Spinal cord (tissue), 9 donors: ENCODE measurements at regions not wholly inside any gene's neighbourhood (a gene's known extent, or its start where the extent isn't known, plus 50 kb on each side); places are given as distances from the start of the nearest gene placed in this dataset.

Source experiments
- DNase-seq, 6 donors: peaks; one replicate each; pipeline versions ENCODE4 v3.0.0 to v3.0.0-alpha.2; 2013 to 2015; ENCODE audit warnings: low spot score in 6 of 6, low read depth in 4 of 6
- H3K27ac ChIP-seq: one replicate; pipeline ENCODE4 v1.5.1; 2013; ENCODE audit warnings: low read depth, low read length, control low read depth
- H3K27me3 ChIP-seq: one replicate; pipeline ENCODE4 v1.6.1; 2013; ENCODE audit warnings: low read length; ENCODE audit not compliant: control insufficient read depth, insufficient read depth
- H3K36me3 ChIP-seq: one replicate; pipeline ENCODE4 v1.6.1; 2013; ENCODE audit warnings: low read length; ENCODE audit not compliant: control insufficient read depth, insufficient read depth
- H3K4me1 ChIP-seq: one replicate; pipeline ENCODE4 v1.6.1; 2013; ENCODE audit warnings: low read length; ENCODE audit not compliant: control insufficient read depth, insufficient read depth
- H3K4me3 ChIP-seq: one replicate; pipeline ENCODE4 v1.5.1; 2013; ENCODE audit warnings: low read depth, low read length, control low read depth
- H3K9me3 ChIP-seq: one replicate; pipeline ENCODE4 v1.6.1; 2013; ENCODE audit warnings: low read length; ENCODE audit not compliant: control insufficient read depth, insufficient read depth
- WGBS: methylation state at CpG from one replicate; pipeline ENCODE4 v1.1.5; 2013; ENCODE audit warnings: missing lambda C conversion rate; ENCODE audit not compliant: insufficient coverage; 5-methylcytosine and 5-hydroxymethylcytosine counted together
- donor health status: healthy.

- DNase-seq = no peak
- Histone ChIP-seq H3K27ac (no peak overlapping the region), H3K4me3 (no peak overlapping the region), H3K36me3 (no peaks in the 10 kb centered on the region), H3K27me3 (no peaks in the 10 kb centered on the region), H3K4me1 (peaks cover 11% of the 10 kb centered on the region), H3K9me3 (no peaks in the 10 kb centered on the region)
Measured at GRCh38 chr20:24132246-24132645, 143.7 kb upstream of the GGTLC1 start.

GRCh38 chr20:24131684-24132083 lies 143.1 kb upstream of the GGTLC1 start:
- H3K4me3 ChIP-seq = no peak overlapping the region
- no peak for DNase-seq
- WGBS = 83% methylated on average over 1 of the region's 1 CpG
- no peak overlapping the region for H3K27ac ChIP-seq
- H3K36me3 ChIP-seq = no peaks in the 10 kb centered on the region
- no peaks in the 10 kb centered on the region for H3K9me3 ChIP-seq
- H3K4me1 ChIP-seq = peaks cover 11% of the 10 kb centered on the region
- H3K27me3 ChIP-seq = no peaks in the 10 kb centered on the region

GRCh38 chr20:24131281-24131680 lies 142.7 kb upstream of the GGTLC1 start:
- no peaks in the 10 kb centered on the region for H3K36me3 ChIP-seq
- no peak overlapping the region for H3K27ac ChIP-seq
- peaks cover 11% of the 10 kb centered on the region for H3K4me1 ChIP-seq
- H3K27me3 ChIP-seq = no peaks in the 10 kb centered on the region
- H3K4me3 ChIP-seq = no peak overlapping the region
- no peaks in the 10 kb centered on the region for H3K9me3 ChIP-seq
- DNase-seq = no peak
- WGBS = no CpG with 5 or more reads among the region's 4 CpGs

GRCh38 chr20:24129641-24130040 lies 141.1 kb upstream of the GGTLC1 start:
- no peaks in the 10 kb centered on the region for H3K36me3 ChIP-seq
- H3K27me3 ChIP-seq = no peaks in the 10 kb centered on the region
- no peak for DNase-seq
- peaks cover 2% of the 10 kb centered on the region for H3K9me3 ChIP-seq
- no peaks in the 10 kb centered on the region for H3K4me1 ChIP-seq
- H3K27ac ChIP-seq = no peak overlapping the region
- no CpG with 5 or more reads among the region's 1 CpG for WGBS
- no peak overlapping the region for H3K4me3 ChIP-seq

GRCh38 chr20:24124951-24125650 lies 136.5 kb upstream of the GGTLC1 start:
- no peak for DNase-seq
- 76% methylated on average over 8 of the region's 10 CpGs for WGBS
- Histone ChIP-seq H3K9me3 (peaks cover 2% of the 10 kb centered on the region), H3K27ac (no peak overlapping the region), H3K4me1 (no peaks in the 10 kb centered on the region), H3K27me3 (no peaks in the 10 kb centered on the region), H3K36me3 (no peaks in the 10 kb centered on the region), H3K4me3 (no peak overlapping the region)

- H3K9me3 ChIP-seq = peaks cover 2% of the 10 kb centered on the region
- WGBS = 46% methylated on average over 3 of the region's 4 CpGs
- no peaks in the 10 kb centered on the region for H3K27me3 ChIP-seq
- H3K4me3 ChIP-seq = no peak overlapping the region
- H3K4me1 ChIP-seq = no peaks in the 10 kb centered on the region
- no peaks in the 10 kb centered on the region for H3K36me3 ChIP-seq
- H3K27ac ChIP-seq = no peak overlapping the region
- DNase-seq = peak in 1 of 6 donors; percentile 57
Measured at GRCh38 chr20:24124003-24124402, 135.4 kb upstream of the GGTLC1 start.

GRCh38 chr20:24118441-24119175 lies 130.0 kb upstream of the GGTLC1 start:
- 83% methylated on average over 16 of the region's 16 CpGs for WGBS
- no peaks in the 10 kb centered on the region for H3K36me3 ChIP-seq
- H3K27me3 ChIP-seq = no peaks in the 10 kb centered on the region
- peaks cover 14% of the 10 kb centered on the region for H3K4me1 ChIP-seq
- H3K4me3 ChIP-seq = no peak overlapping the region
- no peak for DNase-seq
- no peaks in the 10 kb centered on the region for H3K9me3 ChIP-seq
- H3K27ac ChIP-seq = no peak overlapping the region

- no peaks in the 10 kb centered on the region for H3K36me3 ChIP-seq
- H3K9me3 ChIP-seq = no peaks in the 10 kb centered on the region
- WGBS = 72% methylated on average over 3 of the region's 5 CpGs
- DNase-seq = peak in 2 of 6 donors; percentile 23 to 41
- H3K4me1 ChIP-seq = peaks cover 14% of the 10 kb centered on the region
- no peaks in the 10 kb centered on the region for H3K27me3 ChIP-seq
- H3K4me3 ChIP-seq = no peak overlapping the region
- H3K27ac ChIP-seq = no peak overlapping the region
Measured at GRCh38 chr20:24118034-24118433, 129.5 kb upstream of the GGTLC1 start.

GRCh38 chr20:24117383-24117782 lies 128.8 kb upstream of the GGTLC1 start:
- Histone ChIP-seq H3K27ac (no peak overlapping the region), H3K27me3 (no peaks in the 10 kb centered on the region), H3K4me1 (peaks cover 14% of the 10 kb centered on the region), H3K36me3 (no peaks in the 10 kb centered on the region), H3K4me3 (no peak overlapping the region), H3K9me3 (no peaks in the 10 kb centered on the region)
- WGBS = 83% methylated on average over 3 of the region's 3 CpGs
- DNase-seq = no peak

GRCh38 chr20:24116611-24117010 lies 128.0 kb upstream of the GGTLC1 start:
- peak in 1 of 6 donors; percentile 26 for DNase-seq
- no peak overlapping the region for H3K27ac ChIP-seq
- H3K36me3 ChIP-seq = no peaks in the 10 kb centered on the region
- no peaks in the 10 kb centered on the region for H3K27me3 ChIP-seq
- peaks cover 14% of the 10 kb centered on the region for H3K4me1 ChIP-seq
- no peak overlapping the region for H3K4me3 ChIP-seq
- WGBS = 62% methylated on average over 4 of the region's 4 CpGs
- no peaks in the 10 kb centered on the region for H3K9me3 ChIP-seq
